Vagina (tissue), 2 donors: ENCODE measurements at regions not wholly inside any gene's neighbourhood (a gene's known extent, or its start where the extent isn't known, plus 50 kb on each side); places are given as distances from the start of the nearest gene placed in this dataset.

Experiments
- DNase-seq, 2 donors: peaks; one replicate each; pipeline ENCODE4 v3.0.0-alpha.2; 2017; ENCODE audit errors: extremely low spot score in 2 of 2
- H3K27ac ChIP-seq: fragments of 200-600 bp; sonication (generic); one replicate; pipeline ENCODE4 v1.5.1; 2019
- H3K27me3 ChIP-seq: fragments of 200-600 bp; sonication (generic); one replicate; pipeline ENCODE4 v1.5.1; 2019
- H3K36me3 ChIP-seq, 2 donors: fragments of 200-600 bp; sonication (generic); one replicate each; pipeline ENCODE4 v1.5.1; 2017 to 2019
- H3K4me1 ChIP-seq: fragments of 200-600 bp; sonication (generic); one replicate; pipeline ENCODE4 v1.5.1; 2019
- H3K4me3 ChIP-seq, 2 donors: fragments of 200-600 bp; sonication (generic); 1 replicate in 1 of 2; 2 replicates in 1 of 2; pipeline ENCODE4 v1.5.1; 2016 to 2019
- H3K9me3 ChIP-seq: fragments of 200-600 bp; sonication (generic); one replicate; pipeline ENCODE4 v1.5.1; 2019
- POLR2A ChIP-seq, 2 donors: fragments of 450-650 bp; IDR thresholded peaks; one replicate each; pipeline ENCODE4 v1.6.1; 2017; ENCODE audit warnings: antibody characterized with exemption in 2 of 2, mild to moderate bottlenecking in 2 of 2, moderate library complexity in 2 of 2
- POLR2AphosphoS5 ChIP-seq, 2 donors: sonication (generic); formaldehyde crosslinking; IDR thresholded peaks; one replicate each; pipeline ENCODE4 v1.9.0; 2017; ENCODE audit warnings: antibody characterized with exemption in 2 of 2, mild to moderate bottlenecking in 2 of 2, low read depth in 1 of 2; ENCODE audit not compliant: insufficient read depth in 1 of 2
- intact Hi-C: fragments of 100-400 bp; cut with DNase I; formaldehyde crosslinking; loops from one replicate; pipeline ENCODE4 v1.15.1; 2023
- TF ChIP-seq, protein P1 (sequence below), 3 experiments: fragments of 450-650 bp in 2 of 3; fragments of 200-600 bp in 1 of 3; sonication (generic) in 1 of 3; IDR thresholded peaks; one replicate each; pipeline ENCODE4 v1.5.1; 2017 to 2019; ENCODE audit warnings: antibody characterized with exemption in 3 of 3, mild to moderate bottlenecking in 2 of 3, moderate library complexity in 2 of 3

DNA sequence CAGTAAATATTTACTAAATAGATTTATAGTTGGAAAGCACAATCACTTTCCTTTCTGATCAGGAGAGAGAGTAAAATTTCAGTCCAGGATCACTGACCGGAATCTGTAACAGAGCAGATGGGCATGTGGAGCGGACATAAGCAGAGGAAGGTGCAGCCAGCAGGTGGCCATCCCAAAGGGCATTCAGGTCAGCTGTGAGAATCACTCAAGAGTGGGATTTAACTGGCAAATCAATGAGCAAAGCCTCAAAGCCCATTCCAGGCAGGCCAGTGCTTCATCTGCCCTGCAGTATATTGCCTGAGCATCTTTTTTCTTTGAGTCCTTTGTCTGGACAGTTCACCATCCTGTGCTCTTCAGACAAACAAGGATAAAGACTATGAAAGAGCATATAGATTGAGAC lies 166.4 kb upstream of the SLC14A2 start:
- Histone ChIP-seq H3K4me3 (no peak overlapping the region), H3K27me3 (no peaks in the 10 kb centered on the region), H3K27ac (peak overlapping the region; percentile 86), H3K36me3 (no peaks in the 10 kb centered on the region), H3K9me3 (no peaks in the 10 kb centered on the region), H3K4me1 (peaks cover 14% of the 10 kb centered on the region)
- TF ChIP-seq POLR2AphosphoS5 (IDR thresholded peaks at IDR 0.05; ENCODE audit: insufficient read depth in 1 of 2, low read depth in 1 of 2) = no peak
- TF ChIP-seq, protein P1, sequence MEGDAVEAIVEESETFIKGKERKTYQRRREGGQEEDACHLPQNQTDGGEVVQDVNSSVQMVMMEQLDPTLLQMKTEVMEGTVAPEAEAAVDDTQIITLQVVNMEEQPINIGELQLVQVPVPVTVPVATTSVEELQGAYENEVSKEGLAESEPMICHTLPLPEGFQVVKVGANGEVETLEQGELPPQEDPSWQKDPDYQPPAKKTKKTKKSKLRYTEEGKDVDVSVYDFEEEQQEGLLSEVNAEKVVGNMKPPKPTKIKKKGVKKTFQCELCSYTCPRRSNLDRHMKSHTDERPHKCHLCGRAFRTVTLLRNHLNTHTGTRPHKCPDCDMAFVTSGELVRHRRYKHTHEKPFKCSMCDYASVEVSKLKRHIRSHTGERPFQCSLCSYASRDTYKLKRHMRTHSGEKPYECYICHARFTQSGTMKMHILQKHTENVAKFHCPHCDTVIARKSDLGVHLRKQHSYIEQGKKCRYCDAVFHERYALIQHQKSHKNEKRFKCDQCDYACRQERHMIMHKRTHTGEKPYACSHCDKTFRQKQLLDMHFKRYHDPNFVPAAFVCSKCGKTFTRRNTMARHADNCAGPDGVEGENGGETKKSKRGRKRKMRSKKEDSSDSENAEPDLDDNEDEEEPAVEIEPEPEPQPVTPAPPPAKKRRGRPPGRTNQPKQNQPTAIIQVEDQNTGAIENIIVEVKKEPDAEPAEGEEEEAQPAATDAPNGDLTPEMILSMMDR (IDR thresholded peaks at IDR 0.05) = no peak
- no peak for TF ChIP-seq POLR2A (IDR thresholded peaks at IDR 0.05)
- DNase-seq = no peak
- intact Hi-C loops = no loop called here

GRCh38 chr18:45449418-45450227 lies 165.7 kb upstream of the SLC14A2 start:
- Histone ChIP-seq H3K9me3 (no peaks in the 10 kb centered on the region), H3K36me3 (no peaks in the 10 kb centered on the region), H3K4me3 (no peak overlapping the region), H3K27ac (peak overlapping the region; percentile 86), H3K4me1 (peaks cover 14% of the 10 kb centered on the region), H3K27me3 (no peaks in the 10 kb centered on the region)
- no peak for DNase-seq
- intact Hi-C loops = no loop called here
- TF ChIP-seq POLR2AphosphoS5 (IDR thresholded peaks at IDR 0.05; ENCODE audit: insufficient read depth in 1 of 2, low read depth in 1 of 2) = no peak
- TF ChIP-seq, protein P1 (IDR thresholded peaks at IDR 0.05) = no peak

GRCh38 chr18:45456090-45457021 lies 158.9 kb upstream of the SLC14A2 start:
- peak in 1 of 2 donors; percentile 84 for DNase-seq
- no peaks in the 10 kb centered on the region for H3K27me3 ChIP-seq
- TF ChIP-seq POLR2AphosphoS5 (IDR thresholded peaks at IDR 0.05; ENCODE audit: insufficient read depth in 1 of 2, low read depth in 1 of 2) (no peak), POLR2A (IDR thresholded peaks at IDR 0.05) (no peak)
- TF ChIP-seq, protein P1 (IDR thresholded peaks at IDR 0.05) = no peak
- no peaks in the 10 kb centered on the region for H3K4me1 ChIP-seq
- H3K4me3 ChIP-seq = no peak overlapping the region
- no peaks in the 10 kb centered on the region for H3K9me3 ChIP-seq
- intact Hi-C loops = no loop called here
- no peak overlapping the region for H3K27ac ChIP-seq
- no peaks in the 10 kb centered on the region for H3K36me3 ChIP-seq

DNA sequence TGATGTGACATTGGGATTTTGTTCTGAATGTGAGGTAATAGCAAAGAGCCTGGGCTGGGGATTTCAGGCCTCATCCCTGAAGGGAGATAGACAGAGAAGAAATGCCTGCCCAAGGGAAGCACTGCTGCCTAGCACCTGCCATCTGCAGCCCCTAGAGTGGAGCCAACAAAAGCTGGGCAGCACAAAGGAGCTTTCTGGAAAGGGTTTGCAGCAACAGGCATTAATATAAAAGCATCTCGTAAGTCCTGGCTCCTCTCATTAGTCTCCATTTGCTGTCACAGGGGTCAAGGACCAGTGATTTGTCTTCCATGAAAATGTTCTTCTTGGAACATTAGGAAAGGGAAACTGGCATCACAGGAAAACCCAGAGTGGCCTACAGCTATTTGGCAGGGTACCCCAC lies 157.2 kb upstream of the SLC14A2 start:
- H3K9me3 ChIP-seq = no peaks in the 10 kb centered on the region
- no peaks in the 10 kb centered on the region for H3K27me3 ChIP-seq
- intact Hi-C loops = no loop called here
- DNase-seq = peak in 1 of 2 donors; percentile 77
- no peaks in the 10 kb centered on the region for H3K4me1 ChIP-seq
- H3K36me3 ChIP-seq = no peaks in the 10 kb centered on the region
- H3K27ac ChIP-seq = no peak overlapping the region
- H3K4me3 ChIP-seq = no peak overlapping the region
- TF ChIP-seq, protein P1 (IDR thresholded peaks at IDR 0.05) = no peak
- TF ChIP-seq POLR2A (IDR thresholded peaks at IDR 0.05) (no peak), POLR2AphosphoS5 (IDR thresholded peaks at IDR 0.05; ENCODE audit: insufficient read depth in 1 of 2, low read depth in 1 of 2) (no peak)
